CD4-positive, alpha-beta T cell treated with Interleukin-6 at 100 ng/mL for 8 hours (primary cell): ENCODE measurements at regions not wholly inside any gene's neighbourhood (a gene's known extent, or its start where the extent isn't known, plus 50 kb on each side); places are given as distances from the start of the nearest gene placed in this dataset.
"Not testable (repeated sequence)": the region's sequence is repeated elsewhere in the genome, so short reads cannot be mapped to it uniquely, and the experiment has no call there.

ENCODE experiments used
- DNase-seq: peaks from one replicate; pipeline ENCODE4 v3.0.0-alpha.2; 2020; ENCODE audit warnings: mixed read lengths, low spot score

DNA sequence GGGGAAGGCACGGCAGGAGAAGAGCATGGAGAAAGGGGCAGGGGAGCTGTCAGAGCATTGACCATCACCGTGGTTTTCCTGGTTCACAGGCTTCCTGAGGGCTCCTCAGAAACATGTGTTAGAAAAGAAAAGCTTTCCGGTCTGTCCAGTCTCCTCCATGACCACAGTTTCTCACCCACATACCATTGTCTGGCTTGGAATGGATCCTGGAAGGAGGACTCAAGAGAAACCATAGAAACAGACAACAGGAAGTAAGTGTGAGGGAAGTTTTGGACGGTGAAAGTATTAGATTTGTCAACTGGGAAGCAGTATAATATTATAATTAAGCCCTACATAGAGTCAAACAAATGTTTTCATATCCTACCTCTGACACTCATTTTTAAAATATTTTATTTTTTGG, 52.7 kb upstream of the NOTCH2NLA start:
- not testable (repeated sequence) for DNase-seq

DNA sequence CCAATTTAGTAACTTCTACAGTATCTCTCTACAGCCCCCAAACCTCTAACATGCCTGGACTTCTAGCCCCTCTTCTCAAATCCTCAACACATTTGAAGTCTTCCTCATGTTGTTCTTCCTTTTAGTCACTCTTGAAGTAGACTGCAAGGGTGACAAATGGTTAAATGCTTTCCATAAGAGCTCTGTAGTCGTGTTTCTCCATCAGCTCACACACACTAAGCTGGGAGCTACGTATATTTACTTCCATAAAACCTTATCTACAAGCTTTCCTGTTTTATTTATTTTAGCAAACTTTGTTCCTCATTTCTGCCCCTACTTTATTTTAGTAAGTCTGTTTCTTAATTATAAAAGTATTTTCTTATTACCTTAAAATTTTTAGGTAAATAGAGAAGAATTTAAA, 49.9 kb upstream of the NOTCH2NLA start:
- not testable (repeated sequence) for DNase-seq
